HG03196 (cell line): ENCODE measurements at regions not wholly inside any gene's neighbourhood (a gene's known extent, or its start where the extent isn't known, plus 50 kb on each side); places are given as distances from the start of the nearest gene placed in this dataset.
"Not testable (repeated sequence)": the region's sequence is repeated elsewhere in the genome, so short reads cannot be mapped to it uniquely, and the experiment has no call there.

Experiments
- ATAC-seq: cut with Tn5 transposase; IDR thresholded peaks from one replicate; pipeline ENCODE4 v1.9.1; 2021; ENCODE audit not compliant: unreplicated experiment

DNA sequence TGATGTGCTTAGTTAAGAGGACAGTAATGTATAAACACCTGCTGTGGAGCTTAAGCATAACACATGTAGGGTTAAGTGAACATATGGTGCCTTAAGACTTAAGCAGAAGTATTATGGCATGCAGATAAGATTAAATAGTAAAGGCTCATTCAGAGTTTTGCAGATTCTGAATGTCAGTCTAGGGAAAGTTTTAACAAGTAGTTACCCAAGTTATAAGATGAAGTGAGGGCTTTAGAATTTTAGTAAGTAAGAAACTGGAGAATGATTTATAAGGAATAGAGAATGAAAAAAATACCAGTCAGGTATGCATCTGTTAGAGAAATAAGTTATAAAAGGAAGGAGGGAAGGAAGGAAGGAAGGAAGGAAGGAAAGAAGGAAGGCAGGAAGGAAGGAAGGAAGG, 902.1 kb downstream of the TRAM1L1 start:
- no peak for ATAC-seq

GRCh38 chr4:116180157-116180601, 905.2 kb downstream of the TRAM1L1 start:
- ATAC-seq = no peak

DNA sequence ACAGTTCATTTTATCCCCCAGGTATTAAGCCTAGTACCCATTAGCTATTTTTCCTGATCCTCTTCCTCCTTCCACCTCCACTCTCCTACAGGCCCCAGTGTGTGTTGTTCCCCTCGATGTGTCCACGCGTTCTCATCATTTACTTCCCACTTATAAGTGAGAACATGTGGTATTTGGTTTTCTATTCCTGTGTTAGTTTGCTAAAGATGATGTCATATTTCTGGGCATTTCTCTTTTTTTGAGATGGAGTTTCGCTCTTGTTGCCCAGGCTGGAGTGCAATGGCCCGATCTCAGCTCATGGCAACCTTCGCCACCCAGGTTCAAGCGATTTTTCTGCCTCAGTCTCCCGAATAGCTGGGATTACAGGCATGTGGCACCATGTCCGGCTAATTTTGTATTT, 934.0 kb downstream of the TRAM1L1 start:
- not testable (repeated sequence) for ATAC-seq

DNA sequence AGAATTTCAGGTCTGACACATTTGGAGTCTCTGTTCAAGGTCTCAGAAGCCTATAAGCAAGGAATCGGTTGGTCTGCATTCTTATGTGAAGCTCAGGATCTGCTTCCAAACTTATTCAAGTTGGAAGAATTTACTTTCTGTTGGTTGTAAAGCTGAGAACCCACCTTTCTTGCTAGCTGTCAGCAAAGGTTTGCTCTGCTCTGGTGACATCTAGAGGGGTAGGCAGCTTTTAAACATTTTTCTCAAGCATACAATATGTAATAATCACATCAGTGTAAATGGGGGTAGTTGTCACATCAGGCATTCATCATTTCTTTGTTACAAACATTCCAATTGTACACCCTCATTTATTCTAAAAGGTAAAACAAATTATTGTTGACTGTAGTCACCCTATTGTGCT, 935.2 kb downstream of the TRAM1L1 start:
- no peak for ATAC-seq

DNA sequence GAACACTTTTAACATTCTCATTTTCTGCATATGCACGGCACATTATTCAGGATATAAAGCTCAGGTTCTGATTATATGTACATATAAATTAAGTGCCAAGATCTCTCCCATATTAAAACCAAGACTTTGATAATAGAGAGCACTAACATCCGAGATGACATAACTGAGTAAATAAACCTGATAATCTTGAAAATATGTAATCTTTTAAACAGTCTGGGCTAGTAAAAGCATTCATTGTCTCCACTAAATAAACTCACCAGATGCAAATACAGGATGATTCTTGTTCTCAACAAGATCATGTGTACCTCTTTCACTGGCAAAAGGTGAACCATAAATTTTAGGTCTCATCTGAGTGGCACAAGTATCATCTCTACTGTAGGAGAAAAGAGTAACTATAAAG, 942.2 kb downstream of the TRAM1L1 start:
- ATAC-seq = no peak

- no peak for ATAC-seq
These were observed 952.4 kb downstream of the TRAM1L1 start for GRCh38 chr4:116132946-116133345.

DNA sequence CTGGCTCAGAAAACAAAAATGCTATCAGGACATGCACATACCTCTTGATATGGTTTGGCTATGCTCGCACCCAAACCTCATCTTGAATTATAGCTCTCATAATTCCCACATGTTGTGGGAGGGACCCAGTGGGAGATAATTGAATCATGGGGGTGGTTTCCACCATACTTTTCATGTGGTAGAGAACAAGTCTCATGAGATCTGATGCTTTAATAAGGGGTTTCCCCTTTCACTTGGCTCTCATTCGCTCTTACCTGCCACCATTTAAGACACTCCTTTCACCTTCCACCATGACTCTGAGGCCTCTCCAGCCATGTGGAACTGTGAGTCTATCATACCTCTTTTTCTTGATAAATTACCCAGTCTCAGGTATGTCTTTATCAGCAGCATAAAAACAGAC, 958.6 kb downstream of the TRAM1L1 start:
- ATAC-seq = no peak

GRCh38 chr4:116122124-116122523, 963.3 kb downstream of the TRAM1L1 start:
- no peak for ATAC-seq

- no peak for ATAC-seq
These were observed 967.2 kb downstream of the TRAM1L1 start for GRCh38 chr4:116118221-116118620.

DNA sequence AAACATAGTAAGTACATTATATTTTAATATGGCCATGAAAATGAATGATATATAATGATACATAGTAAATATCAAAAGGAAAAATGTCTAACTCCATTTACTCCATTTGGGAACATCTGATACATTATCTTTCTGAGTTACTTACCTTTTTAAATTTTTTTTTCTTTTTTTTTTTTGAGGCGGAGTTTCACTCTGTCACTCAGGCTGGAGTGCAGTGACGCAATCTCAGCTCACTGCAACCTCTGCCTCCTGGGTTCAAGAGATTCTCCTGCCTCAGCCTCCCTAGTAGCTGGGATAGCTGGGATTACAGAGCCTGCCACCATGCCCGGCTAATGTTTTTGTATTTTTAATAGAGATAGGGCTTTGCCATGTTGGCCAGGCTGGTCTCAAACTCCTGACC, 972.5 kb downstream of the TRAM1L1 start:
- ATAC-seq = not testable (repeated sequence)

GRCh38 chr4:116110713-116111112, 974.7 kb downstream of the TRAM1L1 start:
- ATAC-seq = no peak

- no peak for ATAC-seq
These were observed 976.8 kb downstream of the TRAM1L1 start for GRCh38 chr4:116108606-116109005.

DNA sequence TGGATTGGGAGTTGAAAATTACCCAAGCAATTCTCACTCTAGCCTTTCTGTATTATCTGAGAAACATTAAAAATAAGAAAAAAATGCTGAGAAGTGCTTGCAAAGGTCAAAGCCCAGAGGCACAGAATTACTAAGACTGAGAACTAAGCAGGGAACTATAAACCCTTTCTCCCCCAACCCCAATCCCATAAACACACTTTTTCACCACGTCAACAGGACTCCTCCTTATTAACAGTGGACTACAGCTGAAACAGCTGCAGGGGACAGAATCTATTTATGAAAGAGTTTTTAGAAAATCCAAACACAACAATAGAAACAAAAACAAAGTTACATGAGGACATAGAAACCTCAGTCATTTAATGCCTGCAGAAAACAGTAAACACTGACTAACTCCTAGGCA, 984.1 kb downstream of the TRAM1L1 start:
- ATAC-seq = no peak

DNA sequence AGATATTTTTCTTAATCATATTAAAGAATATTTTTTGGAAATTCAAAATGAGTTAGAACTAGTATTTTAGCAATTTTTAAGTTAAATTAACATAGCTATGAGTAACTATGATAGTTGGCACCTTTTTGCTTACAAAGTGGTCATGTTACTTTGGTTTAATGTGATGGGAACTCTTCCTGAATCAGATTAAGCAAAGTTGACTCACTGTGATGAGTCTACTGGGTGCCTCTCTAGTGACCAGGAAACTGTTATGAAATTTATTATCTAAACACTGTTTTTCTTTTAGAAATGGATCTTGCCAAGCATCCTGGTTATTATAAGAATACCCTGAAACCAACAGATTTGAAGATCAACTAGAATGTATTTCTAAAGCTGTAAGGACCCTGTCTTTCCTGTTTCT, 985.8 kb downstream of the TRAM1L1 start:
- no peak for ATAC-seq

GRCh38 chr4:116097353-116097752, 983.9 kb upstream of the NDST4 start:
- ATAC-seq = not testable (repeated sequence)

DNA sequence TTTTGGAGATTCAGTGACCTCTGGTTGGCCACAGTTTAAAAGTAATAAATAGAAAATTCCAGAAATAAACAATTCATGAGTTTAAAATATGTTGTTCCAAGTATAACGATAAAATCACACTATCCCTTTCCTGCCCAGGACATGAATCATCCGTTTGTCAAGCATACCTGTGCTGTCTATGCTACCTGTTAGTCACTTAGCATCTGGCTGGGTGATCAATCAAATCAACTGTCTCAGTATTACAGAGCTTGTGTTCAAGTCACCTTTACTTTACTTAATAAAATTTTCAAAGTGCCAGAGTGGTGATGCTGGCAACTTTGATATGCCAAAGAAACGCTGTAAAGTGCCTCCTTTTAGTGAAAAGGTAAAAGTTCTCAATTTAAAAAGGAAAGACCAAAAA, 979.5 kb upstream of the NDST4 start:
- ATAC-seq = no peak

DNA sequence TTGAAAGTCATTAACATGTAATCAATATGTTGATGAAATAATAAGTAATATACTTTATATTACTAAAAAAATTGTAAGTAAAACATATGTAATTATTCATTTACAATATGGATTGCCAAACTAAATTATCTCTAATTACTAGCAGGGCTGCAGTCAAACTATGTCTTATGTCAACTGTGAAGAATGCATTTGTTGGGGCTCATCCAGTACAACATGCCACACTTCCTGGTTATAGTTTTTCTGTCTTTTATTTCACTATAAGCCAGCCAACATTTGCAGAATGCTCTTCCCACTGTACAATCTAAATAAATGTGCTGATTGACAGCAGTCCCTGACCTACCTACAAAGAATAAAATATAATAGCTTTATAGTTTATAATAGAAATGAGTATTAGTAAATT, 975.4 kb upstream of the NDST4 start:
- no peak for ATAC-seq

DNA sequence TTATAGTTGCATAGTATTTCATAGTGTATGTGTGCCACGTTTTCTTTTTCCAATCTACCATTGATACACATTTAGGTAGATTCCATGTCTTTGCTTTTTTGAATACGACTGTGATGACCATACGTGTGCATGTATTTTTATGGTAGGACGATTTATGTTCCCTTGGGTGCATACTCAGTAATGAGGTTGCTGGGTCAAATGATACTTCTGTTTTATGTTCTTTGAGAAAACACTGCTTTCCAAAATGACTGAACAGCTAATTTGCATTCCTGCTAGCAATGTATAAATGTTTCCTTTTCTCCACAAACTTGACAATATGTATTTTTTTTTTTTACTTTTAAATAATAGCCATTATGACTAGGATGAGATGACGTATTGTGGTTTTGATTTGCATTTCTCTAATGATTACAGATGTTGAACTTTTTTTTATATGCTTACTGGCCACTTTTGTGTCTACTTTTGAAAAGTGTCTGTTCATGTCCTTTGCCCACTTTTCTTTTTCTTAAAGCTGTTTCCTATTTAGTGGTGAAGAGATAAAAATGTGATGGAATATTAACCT, 969.5 kb upstream of the NDST4 start:
- ATAC-seq = no peak

- ATAC-seq = no peak
These were observed 959.6 kb upstream of the NDST4 start for GRCh38 chr4:116073051-116073450.

DNA sequence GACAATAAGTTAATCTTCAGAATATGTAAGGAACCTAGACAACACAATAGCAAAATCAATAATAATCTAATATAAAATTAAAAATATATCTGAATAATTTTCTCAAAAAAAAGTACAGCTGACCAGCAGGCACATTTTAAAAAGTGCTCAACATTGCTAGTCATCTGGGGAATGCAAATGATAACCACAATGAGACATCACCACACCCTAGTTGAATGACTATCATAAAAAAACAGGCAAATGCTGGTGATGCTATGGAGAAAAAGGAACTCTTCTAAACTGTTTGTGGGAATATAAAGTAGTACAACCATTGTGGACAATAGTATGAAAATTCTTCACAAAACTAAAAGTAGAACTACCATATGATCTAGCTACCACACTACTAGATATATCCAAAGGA, 956.9 kb upstream of the NDST4 start:
- ATAC-seq = no peak

DNA sequence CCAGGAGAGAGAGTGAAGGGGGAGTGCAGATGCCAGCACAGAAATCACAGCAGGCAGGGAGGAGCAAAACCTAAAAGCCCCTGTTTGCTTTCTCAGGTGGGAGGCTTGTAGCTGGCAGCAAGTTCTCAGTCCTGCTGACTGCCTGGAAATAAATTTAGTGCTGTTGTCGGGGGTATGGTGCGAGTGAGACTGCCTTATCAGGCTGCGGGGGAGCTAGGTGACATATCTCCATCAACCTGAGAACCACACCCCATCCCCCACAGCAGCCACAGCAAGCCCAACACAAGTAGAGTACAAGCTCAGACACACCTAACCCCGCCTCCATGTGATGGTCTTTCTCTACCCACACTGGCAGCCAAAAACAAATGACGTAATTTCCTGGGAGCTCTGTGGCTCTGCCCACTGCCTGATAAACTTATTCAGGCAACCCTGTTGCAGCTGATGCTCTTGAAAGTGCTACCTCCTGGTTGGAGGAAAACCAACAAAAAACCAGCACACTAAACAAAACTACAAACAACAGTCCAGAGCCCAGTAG, 953.4 kb upstream of the NDST4 start:
- ATAC-seq = no peak

DNA sequence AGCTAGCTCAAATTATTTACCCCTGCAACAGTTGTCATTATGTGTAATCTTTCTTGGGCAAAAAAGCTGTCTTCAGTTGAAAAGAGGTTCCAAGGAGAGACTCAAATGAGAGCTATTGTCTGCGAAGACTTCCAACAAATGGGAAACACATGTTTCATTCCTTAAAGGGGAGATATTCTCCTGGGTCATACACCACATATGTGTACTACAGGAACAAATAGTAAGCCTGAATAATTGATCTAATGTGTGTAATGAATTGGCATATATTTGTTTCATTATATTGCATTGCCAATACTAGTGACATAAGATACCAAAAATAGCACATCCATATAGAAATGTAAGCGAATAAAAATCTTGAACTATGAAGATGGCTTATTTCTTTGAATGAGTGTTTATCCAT, 950.9 kb upstream of the NDST4 start:
- ATAC-seq = no peak

DNA sequence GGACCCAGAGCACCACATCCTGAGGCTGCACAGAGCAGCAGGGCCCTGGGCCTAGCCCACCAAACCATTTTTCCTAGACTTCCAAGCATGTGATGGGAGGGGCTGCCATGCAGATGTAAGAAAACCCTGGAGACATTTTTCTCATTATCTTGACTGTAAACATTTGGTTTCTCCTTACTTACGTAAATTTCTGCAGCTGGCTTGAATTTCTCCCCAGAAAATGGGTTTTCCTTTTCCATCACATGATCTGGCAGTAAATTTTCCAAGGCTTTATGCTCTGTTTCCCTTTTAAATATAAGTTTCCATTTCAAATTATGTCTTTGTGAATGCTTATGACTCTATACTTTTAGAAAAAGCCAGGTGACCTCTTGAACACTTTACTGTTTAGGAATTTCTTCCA, 945.9 kb upstream of the NDST4 start:
- ATAC-seq = no peak
